ENCODE measurements at regions not wholly inside any gene's neighbourhood (a gene's known extent, or its start where the extent isn't known, plus 50 kb on each side); places are given as distances from the start of the nearest gene placed in this dataset.

- no peaks in the 10 kb centered on the region for H3K4me1 ChIP-seq
- no peaks in the 10 kb centered on the region for H3K27me3 ChIP-seq
- no peaks in the 10 kb centered on the region for H3K36me3 ChIP-seq
- no peak overlapping the region for H3K4me3 ChIP-seq
- H3K9me3 ChIP-seq: no peaks in the 10 kb centered on the region
- H3K27ac ChIP-seq: no peak overlapping the region
- no peak for DNase-seq (ENCODE audit: low spot score)
- TF ChIP-seq, protein P1, sequence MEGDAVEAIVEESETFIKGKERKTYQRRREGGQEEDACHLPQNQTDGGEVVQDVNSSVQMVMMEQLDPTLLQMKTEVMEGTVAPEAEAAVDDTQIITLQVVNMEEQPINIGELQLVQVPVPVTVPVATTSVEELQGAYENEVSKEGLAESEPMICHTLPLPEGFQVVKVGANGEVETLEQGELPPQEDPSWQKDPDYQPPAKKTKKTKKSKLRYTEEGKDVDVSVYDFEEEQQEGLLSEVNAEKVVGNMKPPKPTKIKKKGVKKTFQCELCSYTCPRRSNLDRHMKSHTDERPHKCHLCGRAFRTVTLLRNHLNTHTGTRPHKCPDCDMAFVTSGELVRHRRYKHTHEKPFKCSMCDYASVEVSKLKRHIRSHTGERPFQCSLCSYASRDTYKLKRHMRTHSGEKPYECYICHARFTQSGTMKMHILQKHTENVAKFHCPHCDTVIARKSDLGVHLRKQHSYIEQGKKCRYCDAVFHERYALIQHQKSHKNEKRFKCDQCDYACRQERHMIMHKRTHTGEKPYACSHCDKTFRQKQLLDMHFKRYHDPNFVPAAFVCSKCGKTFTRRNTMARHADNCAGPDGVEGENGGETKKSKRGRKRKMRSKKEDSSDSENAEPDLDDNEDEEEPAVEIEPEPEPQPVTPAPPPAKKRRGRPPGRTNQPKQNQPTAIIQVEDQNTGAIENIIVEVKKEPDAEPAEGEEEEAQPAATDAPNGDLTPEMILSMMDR (IDR thresholded peaks at IDR 0.05): no peak
These were observed 439.3 kb upstream of the KLF4 start for GRCh38 chr9:107928701-107929371.

DNA sequence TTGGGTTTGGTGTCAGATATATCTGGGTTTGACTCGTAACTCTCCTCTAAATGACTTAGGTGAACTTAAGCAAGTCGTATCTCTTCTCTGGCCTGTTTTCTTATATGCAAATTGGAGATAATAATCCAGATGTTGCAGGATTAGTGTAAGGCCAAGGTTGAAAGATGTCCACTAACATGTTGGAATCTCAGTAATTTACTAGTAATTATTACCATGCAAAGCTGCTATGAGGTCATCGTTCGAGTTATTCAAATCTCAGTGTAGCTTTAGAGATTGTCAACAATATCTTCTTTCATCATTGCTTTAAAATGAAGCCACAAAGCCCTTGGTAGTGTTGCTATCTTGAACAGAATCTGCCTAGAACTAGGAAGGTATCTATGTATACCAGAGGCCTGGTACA, 437.7 kb upstream of the KLF4 start:
- Histone ChIP-seq H3K36me3 (no peaks in the 10 kb centered on the region), H3K4me3 (no peak overlapping the region), H3K27ac (no peak overlapping the region), H3K27me3 (no peaks in the 10 kb centered on the region), H3K9me3 (no peaks in the 10 kb centered on the region), H3K4me1 (no peaks in the 10 kb centered on the region)
- no peak for DNase-seq (ENCODE audit: low spot score)
- TF ChIP-seq, protein P1 (IDR thresholded peaks at IDR 0.05): no peak

DNA sequence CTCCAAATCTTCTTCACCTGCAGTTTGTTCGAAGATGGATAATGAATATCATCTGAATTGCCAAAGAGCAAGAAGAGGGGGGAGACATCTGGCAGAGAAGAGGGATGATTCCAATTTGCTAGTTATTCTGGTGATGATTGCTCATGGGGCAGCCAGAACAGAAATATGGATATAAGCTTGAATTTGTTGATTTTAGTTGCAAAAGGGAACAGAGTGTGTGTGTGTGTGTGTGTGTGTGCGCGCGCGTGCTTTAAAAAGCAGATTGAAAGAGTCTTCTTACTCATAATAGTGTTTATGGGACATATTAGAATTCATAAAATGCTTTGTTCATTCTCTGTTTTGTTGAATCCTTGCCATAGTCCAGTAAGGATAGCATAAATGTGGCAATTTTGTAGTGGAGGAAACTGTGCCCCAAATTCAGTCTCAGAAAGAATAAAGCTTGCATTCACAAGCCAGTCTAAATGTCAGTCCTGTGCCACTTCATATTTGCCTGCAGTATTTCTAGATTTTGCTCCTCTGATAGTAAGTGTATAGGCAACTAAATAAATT, 436.3 kb upstream of the KLF4 start:
- Histone ChIP-seq H3K9me3 (no peaks in the 10 kb centered on the region), H3K4me3 (no peak overlapping the region), H3K27me3 (no peaks in the 10 kb centered on the region), H3K27ac (no peak overlapping the region), H3K4me1 (no peaks in the 10 kb centered on the region), H3K36me3 (no peaks in the 10 kb centered on the region)
- TF ChIP-seq, protein P1 (IDR thresholded peaks at IDR 0.05): no peak
- no peak for DNase-seq (ENCODE audit: low spot score)

DNA sequence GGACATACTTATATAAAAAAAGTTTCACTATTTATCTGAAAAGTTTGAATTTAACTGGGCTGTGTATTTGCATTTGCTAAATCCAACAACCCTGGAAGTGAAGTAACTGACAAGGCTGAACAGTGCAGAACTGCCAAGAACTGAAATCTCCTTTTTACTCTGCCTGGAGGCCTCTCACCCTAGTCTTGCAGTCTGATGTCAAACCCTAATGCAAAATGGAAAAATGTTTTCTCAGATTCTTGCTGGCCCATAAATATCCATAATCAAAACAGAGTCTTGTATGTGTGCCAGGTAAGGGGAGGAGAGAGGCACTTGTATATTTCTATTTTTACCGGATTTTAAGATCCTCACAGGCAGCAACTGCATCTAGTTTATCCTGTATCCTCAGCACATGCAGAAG, 432.7 kb upstream of the KLF4 start:
- no peaks in the 10 kb centered on the region for H3K4me1 ChIP-seq
- no peaks in the 10 kb centered on the region for H3K9me3 ChIP-seq
- H3K4me3 ChIP-seq: no peak overlapping the region
- no peak overlapping the region for H3K27ac ChIP-seq
- no peak for DNase-seq (ENCODE audit: low spot score)
- no peaks in the 10 kb centered on the region for H3K27me3 ChIP-seq
- no peaks in the 10 kb centered on the region for H3K36me3 ChIP-seq
- TF ChIP-seq, protein P1 (IDR thresholded peaks at IDR 0.05): no peak

- Histone ChIP-seq H3K9me3 (no peaks in the 10 kb centered on the region), H3K27ac (no peak overlapping the region), H3K4me1 (no peaks in the 10 kb centered on the region), H3K36me3 (no peaks in the 10 kb centered on the region), H3K27me3 (no peaks in the 10 kb centered on the region), H3K4me3 (no peak overlapping the region)
- no peak for DNase-seq (ENCODE audit: low spot score)
- TF ChIP-seq, protein P1 (IDR thresholded peaks at IDR 0.05): no peak
These were observed 429.7 kb upstream of the KLF4 start for GRCh38 chr9:107919263-107919662.

DNA sequence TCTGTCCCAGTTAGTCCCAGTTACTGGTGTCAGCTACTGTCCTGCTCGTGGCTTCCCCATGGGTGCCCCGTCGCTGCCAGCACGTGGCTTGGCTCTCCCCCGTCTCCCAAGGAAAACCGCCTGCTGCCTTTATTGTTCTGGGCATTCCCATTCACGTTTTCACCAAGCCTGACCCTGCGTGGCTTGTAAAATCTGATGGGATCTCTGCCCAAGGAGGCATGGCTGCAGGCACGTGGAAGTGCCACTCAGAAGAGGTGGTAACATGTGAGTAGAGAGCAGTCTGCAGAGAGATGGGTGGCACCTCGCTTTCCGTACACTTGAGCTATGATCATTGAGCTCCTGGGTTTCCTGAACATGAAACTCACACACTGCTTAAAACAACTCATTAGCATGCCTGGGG, 429.2 kb upstream of the KLF4 start:
- no peak for DNase-seq (ENCODE audit: low spot score)
- H3K4me1 ChIP-seq: no peaks in the 10 kb centered on the region
- no peak overlapping the region for H3K4me3 ChIP-seq
- H3K27me3 ChIP-seq: no peaks in the 10 kb centered on the region
- TF ChIP-seq, protein P1 (IDR thresholded peaks at IDR 0.05): no peak
- no peak overlapping the region for H3K27ac ChIP-seq
- H3K9me3 ChIP-seq: peaks cover 0 to 1% of the 10 kb centered on the region in 2 donors
- H3K36me3 ChIP-seq: no peaks in the 10 kb centered on the region
